ENCODE measurements at regions not wholly inside any gene's neighbourhood (a gene's known extent, or its start where the extent isn't known, plus 50 kb on each side); places are given as distances from the start of the nearest gene placed in this dataset.

- Histone ChIP-seq H3K9me3 (no peaks in the 10 kb centered on the region), H3K27me3 (replicated peaks; ENCODE audit: insufficient read depth) (no peaks in the 10 kb centered on the region), H3K4me3 (peak overlapping the region; percentile 37), H3K27ac (no peak overlapping the region), H3K4me1 (ENCODE audit: control insufficient read depth in 1 of 2, low read depth in 2 of 2) (peaks cover 12 to 16% of the 10 kb centered on the region in 2 donors), H3K36me3 (no peaks in the 10 kb centered on the region)
- TF ChIP-seq, protein P1, sequence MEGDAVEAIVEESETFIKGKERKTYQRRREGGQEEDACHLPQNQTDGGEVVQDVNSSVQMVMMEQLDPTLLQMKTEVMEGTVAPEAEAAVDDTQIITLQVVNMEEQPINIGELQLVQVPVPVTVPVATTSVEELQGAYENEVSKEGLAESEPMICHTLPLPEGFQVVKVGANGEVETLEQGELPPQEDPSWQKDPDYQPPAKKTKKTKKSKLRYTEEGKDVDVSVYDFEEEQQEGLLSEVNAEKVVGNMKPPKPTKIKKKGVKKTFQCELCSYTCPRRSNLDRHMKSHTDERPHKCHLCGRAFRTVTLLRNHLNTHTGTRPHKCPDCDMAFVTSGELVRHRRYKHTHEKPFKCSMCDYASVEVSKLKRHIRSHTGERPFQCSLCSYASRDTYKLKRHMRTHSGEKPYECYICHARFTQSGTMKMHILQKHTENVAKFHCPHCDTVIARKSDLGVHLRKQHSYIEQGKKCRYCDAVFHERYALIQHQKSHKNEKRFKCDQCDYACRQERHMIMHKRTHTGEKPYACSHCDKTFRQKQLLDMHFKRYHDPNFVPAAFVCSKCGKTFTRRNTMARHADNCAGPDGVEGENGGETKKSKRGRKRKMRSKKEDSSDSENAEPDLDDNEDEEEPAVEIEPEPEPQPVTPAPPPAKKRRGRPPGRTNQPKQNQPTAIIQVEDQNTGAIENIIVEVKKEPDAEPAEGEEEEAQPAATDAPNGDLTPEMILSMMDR (IDR thresholded peaks at IDR 0.05), result no peak
- no peak for ATAC-seq (ENCODE audit: insufficient number of reproducible peaks, low FRiP score, low read depth)
- no peak for DNase-seq (ENCODE audit: low spot score)
Observed at GRCh38 chr2:188664951-188665595, 309.1 kb upstream of the COL3A1 start.

- DNase-seq (ENCODE audit: low spot score), result no peak
- no peaks in the 10 kb centered on the region for H3K27me3 ChIP-seq (replicated peaks; ENCODE audit: insufficient read depth)
- peaks cover 12 to 16% of the 10 kb centered on the region in 2 donors for H3K4me1 ChIP-seq (ENCODE audit: control insufficient read depth in 1 of 2, low read depth in 2 of 2)
- no peaks in the 10 kb centered on the region for H3K36me3 ChIP-seq
- H3K27ac ChIP-seq, result no peak overlapping the region
- H3K9me3 ChIP-seq, result no peaks in the 10 kb centered on the region
- no peak for ATAC-seq (ENCODE audit: insufficient number of reproducible peaks, low FRiP score, low read depth)
- TF ChIP-seq, protein P1 (IDR thresholded peaks at IDR 0.05), result no peak
- H3K4me3 ChIP-seq, result no peak overlapping the region
Observed at GRCh38 chr2:188665727-188666304, 308.4 kb upstream of the COL3A1 start.

- Histone ChIP-seq H3K4me1 (ENCODE audit: control insufficient read depth in 1 of 2, low read depth in 2 of 2) (peaks cover 12 to 16% of the 10 kb centered on the region in 2 donors), H3K36me3 (no peaks in the 10 kb centered on the region), H3K4me3 (no peak overlapping the region), H3K27me3 (replicated peaks; ENCODE audit: insufficient read depth) (no peaks in the 10 kb centered on the region), H3K9me3 (no peaks in the 10 kb centered on the region), H3K27ac (no peak overlapping the region)
- ATAC-seq (ENCODE audit: insufficient number of reproducible peaks, low FRiP score, low read depth), result no peak
- TF ChIP-seq, protein P1 (IDR thresholded peaks at IDR 0.05), result no peak
- no peak for DNase-seq (ENCODE audit: low spot score)
Observed at GRCh38 chr2:188666503-188666902, 307.7 kb upstream of the COL3A1 start.

DNA sequence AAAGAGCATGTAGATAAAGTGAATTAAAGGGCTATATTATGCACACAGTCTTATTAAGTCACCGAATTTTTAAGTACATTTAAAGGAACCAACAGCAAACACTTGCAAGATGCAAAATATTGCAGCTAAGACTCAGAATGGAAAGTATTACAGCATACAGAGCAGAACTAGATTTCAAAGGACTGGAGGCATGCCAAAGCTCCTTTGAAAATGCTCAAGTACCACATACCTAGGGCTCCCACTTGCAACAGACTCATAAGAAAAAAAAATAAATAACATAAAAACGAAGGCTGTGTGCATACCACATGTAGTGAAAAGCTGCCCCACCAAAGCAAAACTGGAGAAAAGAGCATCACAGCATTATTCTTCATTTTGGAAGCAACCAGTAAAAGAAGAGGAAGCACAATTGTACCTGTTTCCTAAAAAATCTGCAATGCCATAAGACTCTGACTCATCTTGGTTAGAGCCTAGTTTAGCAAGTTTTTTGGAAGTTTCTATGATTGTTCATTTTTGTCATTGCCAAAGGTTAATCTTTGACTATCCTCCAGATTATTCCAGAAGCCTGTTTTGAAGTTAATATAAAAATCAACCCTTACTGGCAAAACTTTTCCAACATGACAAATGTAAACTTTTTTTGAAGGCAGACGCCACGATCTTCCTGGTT, 306.0 kb upstream of the COL3A1 start:
- ATAC-seq (ENCODE audit: insufficient number of reproducible peaks, low FRiP score, low read depth), result no peak
- Histone ChIP-seq H3K27me3 (replicated peaks; ENCODE audit: insufficient read depth) (no peaks in the 10 kb centered on the region), H3K4me1 (ENCODE audit: control insufficient read depth in 1 of 2, low read depth in 2 of 2) (peaks cover 12 to 16% of the 10 kb centered on the region in 2 donors), H3K4me3 (no peak overlapping the region), H3K27ac (no peak overlapping the region), H3K36me3 (no peaks in the 10 kb centered on the region), H3K9me3 (no peaks in the 10 kb centered on the region)
- no peak for DNase-seq (ENCODE audit: low spot score)
- TF ChIP-seq, protein P1 (IDR thresholded peaks at IDR 0.05), result no peak

DNA sequence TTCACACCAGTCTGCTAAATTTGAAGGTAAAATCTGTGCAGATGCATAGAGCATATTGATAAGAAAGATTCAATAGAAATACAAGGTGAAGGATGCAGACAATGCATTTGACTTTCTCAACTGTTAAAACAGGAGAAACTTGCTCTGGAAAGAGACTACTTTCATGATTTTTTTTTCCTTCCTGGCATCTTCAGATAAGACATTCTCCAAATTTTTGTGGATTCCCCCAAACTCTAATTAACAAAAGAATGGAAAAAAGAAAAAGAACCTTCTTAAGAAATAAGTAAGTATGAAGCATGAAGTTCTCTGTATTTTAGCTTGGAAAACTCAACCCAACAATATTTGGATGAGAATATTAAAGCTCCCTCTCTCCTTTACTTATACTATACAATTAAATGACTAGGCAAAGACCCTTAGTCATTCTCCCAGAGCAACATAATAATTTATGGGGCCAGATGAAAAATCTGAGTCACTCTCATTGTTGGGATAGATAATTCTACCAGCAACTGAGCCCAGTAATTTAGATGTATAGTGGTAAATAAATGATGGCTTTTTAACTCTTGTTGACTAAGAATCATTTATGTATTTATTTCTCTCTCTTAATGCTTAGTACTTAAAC, 298.7 kb upstream of the COL3A1 start:
- Histone ChIP-seq H3K27ac (no peak overlapping the region), H3K4me1 (ENCODE audit: control insufficient read depth in 1 of 2, low read depth in 2 of 2) (no peaks in the 10 kb centered on the region), H3K36me3 (no peaks in the 10 kb centered on the region), H3K4me3 (no peak overlapping the region), H3K9me3 (no peaks in the 10 kb centered on the region), H3K27me3 (replicated peaks; ENCODE audit: insufficient read depth) (no peaks in the 10 kb centered on the region)
- ATAC-seq (ENCODE audit: insufficient number of reproducible peaks, low FRiP score, low read depth) (no peak), DNase-seq (ENCODE audit: low spot score) (no peak)
- TF ChIP-seq, protein P1 (IDR thresholded peaks at IDR 0.05), result no peak
